HepG2 (cell line): ENCODE measurements at regions not wholly inside any gene's neighbourhood (a gene's known extent, or its start where the extent isn't known, plus 50 kb on each side); places are given as distances from the start of the nearest gene placed in this dataset.

Experiments
- ATAC-seq: fragments of 200-7000 bp; cut with Tn5 transposase; 3 replicates; pipeline ENCODE4 v1.9.1; 2020; ENCODE audit warnings: mild to moderate bottlenecking, moderate library complexity
- BruUV-seq: library from RNA; stranded (reverse); fragments of 400-500 nt; replicated peaks from 2 replicates; lab custom pipeline; 2021; lab: Mats Ljungman, UMichigan
- CTCF ChIA-PET: fragments of 300-600 bp; formaldehyde crosslinking; extraction: SDS; loops from one replicate; lab custom pipeline; 2021; ENCODE audit warnings: low total read pairs, inconsistent platforms, low intra/inter-chr PET ratio; lab: Yijun Ruan, JAX
- POLR2A ChIA-PET: fragments of 350-600 bp; sonication (Branson Sonifier 250); formaldehyde crosslinking; loops from one replicate; lab custom pipeline; 2020; ENCODE audit warnings: antibody characterized with exemption, inconsistent platforms; lab: Yijun Ruan, JAX
- DNase-seq: peaks from one replicate; pipeline ENCODE4 v3.0.0-alpha.2; 2015; ENCODE audit warnings: low spot score
- FAIRE-seq: peaks from 3 replicates; lab custom pipeline; 2011; peaks lifted over from hg19 to GRCh38; lab: Jason Lieb, UNC
- H2AFZ ChIP-seq: one replicate; pipeline ENCODE4 v1.6.1; 2011; ENCODE audit warnings: low read length, inconsistent platforms
- H3K27ac ChIP-seq: fragments of 300-600 bp; 3 replicates; pipeline ENCODE4 v1.8.0; 2011; ENCODE audit warnings: mixed run types, mild to moderate bottlenecking, mixed read lengths, low read length, inconsistent platforms; ENCODE audit not compliant: insufficient read depth; ENCODE audit errors: extremely low read length
- H3K27me3 ChIP-seq, 2 experiments: fragments of 200-600 bp in 1 of 2; 2 replicates in 1 of 2; 3 replicates in 1 of 2; pipeline versions ENCODE4 v1.6.0 to v1.8.0; 2011; ENCODE audit warnings: low read length in 2 of 2, mild to moderate bottlenecking in 2 of 2, moderate library complexity in 2 of 2, inconsistent platforms in 1 of 2; ENCODE audit not compliant: insufficient read depth in 2 of 2, control insufficient read depth in 1 of 2
- H3K36me3 ChIP-seq, 2 experiments: fragments of 200-600 bp in 1 of 2; replicated peaks in 1 of 2; 2 replicates in 1 of 2; 3 replicates in 1 of 2; pipeline versions ENCODE4 v1.5.1 to v1.8.0; 2011; ENCODE audit warnings: low read length in 2 of 2, inconsistent platforms in 1 of 2; ENCODE audit not compliant: insufficient read depth in 2 of 2, control insufficient read depth in 1 of 2
- H3K4me1 ChIP-seq: 2 replicates; pipeline ENCODE4 v1.5.1; 2012; ENCODE audit warnings: low read length, inconsistent platforms; ENCODE audit not compliant: insufficient read depth
- H3K4me2 ChIP-seq: 2 replicates; pipeline ENCODE4 v1.6.0; 2011; ENCODE audit warnings: low read depth, low read length, inconsistent platforms
- H3K4me3 ChIP-seq, 3 experiments: fragments of 200-600 bp in 1 of 3; sonication (generic), shearing (Covaris generic) in 1 of 3; replicated peaks in 1 of 3; 2 replicates each; pipeline ENCODE4 v1.5.1; 2011 to 2016; ENCODE audit warnings: low read length in 3 of 3, inconsistent platforms in 2 of 3, low read depth in 2 of 3, mild to moderate bottlenecking in 2 of 3, control low read depth in 1 of 3, mixed read lengths in 1 of 3; ENCODE audit not compliant: insufficient read depth in 1 of 3
- H3K79me2 ChIP-seq: one replicate; pipeline ENCODE4 v1.6.1; 2011; ENCODE audit warnings: low read length, inconsistent platforms; ENCODE audit not compliant: insufficient read depth
- H3K9ac ChIP-seq: 2 replicates; pipeline ENCODE4 v1.6.0; 2011; ENCODE audit warnings: mild to moderate bottlenecking, low read depth, low read length, inconsistent platforms; ENCODE audit not compliant: insufficient read depth
- H3K9me3 ChIP-seq: 2 replicates; pipeline ENCODE4 v1.5.1; 2012; ENCODE audit warnings: mild to moderate bottlenecking, low read length
- H4K20me1 ChIP-seq: 2 replicates; pipeline ENCODE4 v1.6.0; 2011; ENCODE audit warnings: inconsistent platforms, mild to moderate bottlenecking, low read length, moderate library complexity; ENCODE audit not compliant: insufficient read depth
- AGO1 ChIP-seq: fragments of 200-400 bp; formaldehyde crosslinking; IDR thresholded peaks from 2 replicates; pipeline ENCODE4 v1.6.1; 2017; ENCODE audit warnings: mild to moderate bottlenecking, low read depth, low read length, moderate library complexity; ENCODE audit not compliant: poor library complexity, severe bottlenecking
- ARHGAP35 ChIP-seq: sonication (generic); formaldehyde crosslinking; IDR thresholded peaks from 2 replicates; pipeline ENCODE4 v1.9.0; 2022; ENCODE audit warnings: mild to moderate bottlenecking, inconsistent platforms, moderate library complexity, missing genetic modification reagents, borderline replicate concordance
- CBX2 ChIP-seq, 2 experiments: fragments of 200-600 bp in 1 of 2; sonication (generic); formaldehyde crosslinking in 1 of 2; IDR thresholded peaks; 2 replicates each; pipeline versions ENCODE4 v1.7.0 to v1.8.1; 2018 to 2022; ENCODE audit warnings: low read depth in 2 of 2, low read length in 1 of 2, mild to moderate bottlenecking in 1 of 2, missing genetic modification reagents in 1 of 2
- CBX5 ChIP-seq: sonication (generic); formaldehyde crosslinking; IDR thresholded peaks from 2 replicates; pipeline ENCODE4 v1.4.0; 2020; ENCODE audit warnings: missing genetic modification reagents, borderline replicate concordance
- CREM ChIP-seq, 2 experiments: sonication (generic) in 1 of 2; formaldehyde crosslinking in 1 of 2; IDR thresholded peaks; 2 replicates each; pipeline versions ENCODE4 v1.4.0 to v1.6.1; 2016 to 2020; ENCODE audit warnings: antibody characterized with exemption in 1 of 2, mild to moderate bottlenecking in 1 of 2, missing genetic modification reagents in 1 of 2
- MTA1 ChIP-seq: sonication (generic); formaldehyde crosslinking; IDR thresholded peaks from 2 replicates; pipeline ENCODE4 v1.4.0; 2020; ENCODE audit warnings: missing genetic modification reagents, mild to moderate bottlenecking, borderline replicate concordance
- MTF2 ChIP-seq: sonication (generic); formaldehyde crosslinking; IDR thresholded peaks from 2 replicates; pipeline ENCODE4 v1.5.0; 2020; ENCODE audit warnings: missing genetic modification reagents, borderline replicate concordance
- SPEN ChIP-seq: sonication (generic); formaldehyde crosslinking; IDR thresholded peaks from 2 replicates; pipeline ENCODE4 v1.5.1; 2020; ENCODE audit warnings: low read depth, mild to moderate bottlenecking, missing genetic modification reagents
- TARDBP ChIP-seq: sonication (generic); formaldehyde crosslinking; IDR thresholded peaks from 2 replicates; pipeline ENCODE4 v1.8.0; 2022; ENCODE audit warnings: mild to moderate bottlenecking, missing genetic modification reagents
- ZBTB38 ChIP-seq: sonication (generic); formaldehyde crosslinking; IDR thresholded peaks from 2 replicates; pipeline ENCODE4 v1.5.1; 2020; ENCODE audit warnings: mild to moderate bottlenecking, missing genetic modification reagents
- ZBTB7B ChIP-seq: sonication (generic); formaldehyde crosslinking; IDR thresholded peaks from 2 replicates; pipeline ENCODE4 v1.4.0; 2020; ENCODE audit warnings: missing genetic modification reagents
- ZC3H13 ChIP-seq: sonication (generic); formaldehyde crosslinking; IDR thresholded peaks from 2 replicates; pipeline ENCODE4 v1.8.1; 2023; ENCODE audit warnings: mild to moderate bottlenecking, missing genetic modification reagents, moderate library complexity
- ZNF124 ChIP-seq: sonication (generic); formaldehyde crosslinking; IDR thresholded peaks from 2 replicates; pipeline ENCODE4 v1.4.0; 2020; ENCODE audit warnings: missing genetic modification reagents
- ZNF331 ChIP-seq: sonication (generic); formaldehyde crosslinking; IDR thresholded peaks from 2 replicates; pipeline ENCODE4 v1.4.0; 2020; ENCODE audit warnings: missing genetic modification reagents
- WGBS: methylation state at CpG from one replicate; pipeline ENCODE4 v1.1.6; 2017; ENCODE audit warnings: low lambda C conversion rate; 5-methylcytosine and 5-hydroxymethylcytosine counted together
- in situ Hi-C: cut with HindIII; loops from 2 replicates; pipeline ENCODE4 v1.10.0; 2017; ENCODE audit warnings: low pct_unique_long_range_greater_than_20kb; ENCODE audit not compliant: extremely low pct_ligation_motif_present
- intact Hi-C: fragments of 100-400 bp; cut with micrococcal nuclease; formaldehyde crosslinking; loops from one replicate; pipeline ENCODE4 v1.10.0; 2022; ENCODE audit not compliant: unreplicated experiment

DNA sequence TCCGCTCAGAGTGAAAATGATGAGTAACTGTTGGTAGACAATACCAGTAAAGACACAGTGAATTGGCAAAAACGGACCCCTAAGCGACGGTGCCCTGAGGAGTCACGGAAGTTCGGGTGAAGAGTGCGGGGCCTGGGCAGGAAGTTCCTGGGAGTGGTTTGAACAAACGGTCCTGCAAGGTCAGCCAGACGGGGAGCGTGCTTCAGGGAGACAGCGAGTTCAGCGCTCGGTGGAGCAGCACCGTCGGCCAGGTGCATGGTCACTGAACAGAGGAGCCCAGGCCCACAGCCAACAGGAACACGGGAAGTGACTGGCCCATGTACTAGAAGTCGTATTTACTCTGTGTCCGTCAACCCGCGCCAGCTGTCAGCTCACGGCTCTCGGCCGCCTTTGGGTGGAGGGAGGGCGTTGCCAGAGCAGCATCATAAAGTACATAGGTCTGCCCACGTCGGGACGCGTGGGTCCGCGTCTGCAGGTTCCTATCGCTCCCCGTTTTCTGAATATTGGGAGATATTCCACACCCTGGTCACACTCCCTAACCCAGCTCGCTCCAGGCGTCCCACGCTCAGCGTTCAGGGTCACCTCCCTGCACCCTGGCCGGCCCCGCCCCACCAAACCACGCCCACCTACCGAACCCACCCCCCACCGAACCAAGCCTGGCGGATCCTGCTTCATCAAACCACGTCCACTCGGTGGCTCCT, 75.6 kb upstream of the UXS1 start:
- no peak overlapping the region for H3K27ac ChIP-seq
- no peaks in the 10 kb centered on the region for H4K20me1 ChIP-seq
- in situ Hi-C loops = no loop called here
- no peaks in the 10 kb centered on the region for H3K79me2 ChIP-seq
- no peak for TF ChIP-seq ARHGAP35 (CRISPR knock-in tag)
- no peak for TF ChIP-seq ZBTB7B (CRISPR knock-in tag)
- TF ChIP-seq SPEN (CRISPR knock-in tag) = no peak
- TF ChIP-seq MTA1 (CRISPR knock-in tag) = no peak
- no peak for TF ChIP-seq ZNF124 (CRISPR knock-in tag)
- TF ChIP-seq CREM (IDR thresholded peaks at IDR 0.05) = no peak
- TF ChIP-seq CREM (CRISPR knock-in tag; IDR thresholded peaks at IDR 0.05) = no peak
- TF ChIP-seq CBX2 (IDR thresholded peaks at IDR 0.05; ENCODE audit: low read depth, low read length) = no peak
- no peak for TF ChIP-seq CBX2 (CRISPR knock-in tag; IDR thresholded peaks at IDR 0.05; ENCODE audit: low read depth)
- TF ChIP-seq AGO1 = peak; percentile 13
- no peak for TF ChIP-seq ZNF331 (CRISPR knock-in tag)
- TF ChIP-seq CBX5 = no peak
- TF ChIP-seq TARDBP (CRISPR knock-in tag) = no peak
- TF ChIP-seq ZBTB38 (CRISPR knock-in tag) = 0 out of 2 replicates have a peak, but pooled peaks have one; percentile 45
- TF ChIP-seq ZC3H13 (CRISPR knock-in tag) = no peak
- TF ChIP-seq MTF2 (CRISPR knock-in tag) = no peak
- ATAC-seq (no peak), FAIRE-seq (no peak), DNase-seq (no peak)
- H3K4me3 ChIP-seq = no peak overlapping the region
- H3K4me2 ChIP-seq = no peak overlapping the region
- no peaks in the 10 kb centered on the region for H3K27me3 ChIP-seq
- H3K4me1 ChIP-seq = peaks cover 56% of the 10 kb centered on the region
- no peaks in the 10 kb centered on the region for H3K36me3 ChIP-seq
- intact Hi-C loops = no loop called here
- ChIA-PET POLR2A (no interaction called here), CTCF (no interaction called here)
- H3K9me3 ChIP-seq = no peaks in the 10 kb centered on the region
- WGBS = 92% methylated on average over 43 of the region's 44 CpGs
- H3K9ac ChIP-seq = no peak overlapping the region
- no TSS peak for BruUV-seq
- no peak overlapping the region for H2AFZ ChIP-seq
